Omental fat pad (tissue), 3 donors: ENCODE measurements at regions not wholly inside any gene's neighbourhood (a gene's known extent, or its start where the extent isn't known, plus 50 kb on each side); places are given as distances from the start of the nearest gene placed in this dataset.
"Not testable (repeated sequence)": the region's sequence is repeated elsewhere in the genome, so short reads cannot be mapped to it uniquely, and the experiment has no call there.

Experiments used
- ATAC-seq: fragments of 150-250 bp; one replicate; pipeline ENCODE4 v1.9.1; 2016; ENCODE audit warnings: mild to moderate bottlenecking, moderate library complexity; ENCODE audit not compliant: low FRiP score
- DNase-seq: peaks from one replicate; pipeline ENCODE4 v3.0.0-alpha.2; 2019; ENCODE audit warnings: low spot score
- CTCF ChIP-seq, 3 donors: fragments of 450-650 bp; IDR thresholded peaks; one replicate each; pipeline ENCODE4 v1.5.1; 2016 to 2017; ENCODE audit warnings: antibody characterized with exemption in 3 of 3, mild to moderate bottlenecking in 3 of 3, moderate library complexity in 2 of 3

- ATAC-seq: no peak
- no peak for TF ChIP-seq CTCF (IDR thresholded peaks at IDR 0.05)
- DNase-seq: no peak
Observed at GRCh38 chr14:37992499-37992898, 215.2 kb upstream of the SSTR1 start.

GRCh38 chr14:37994846-37995372, 212.8 kb upstream of the SSTR1 start:
- TF ChIP-seq CTCF (IDR thresholded peaks at IDR 0.05): no peak
- DNase-seq (no peak), ATAC-seq (no peak)

- DNase-seq (no peak), ATAC-seq (no peak)
- no peak for TF ChIP-seq CTCF (IDR thresholded peaks at IDR 0.05)
Observed at GRCh38 chr14:37997017-37997416, 210.7 kb upstream of the SSTR1 start.

- no peak for TF ChIP-seq CTCF (IDR thresholded peaks at IDR 0.05)
- ATAC-seq (no peak), DNase-seq (no peak)
Observed at GRCh38 chr14:38000340-38000739, 207.4 kb upstream of the SSTR1 start.

- DNase-seq: no peak
- no peak for TF ChIP-seq CTCF (IDR thresholded peaks at IDR 0.05)
- ATAC-seq: no peak
Observed at GRCh38 chr14:38001501-38001900, 206.2 kb upstream of the SSTR1 start.

- DNase-seq (no peak), ATAC-seq (no peak)
- no peak for TF ChIP-seq CTCF (IDR thresholded peaks at IDR 0.05)
Observed at GRCh38 chr14:38003746-38004609, 203.7 kb upstream of the SSTR1 start.

GRCh38 chr14:38004610-38004879, 203.2 kb upstream of the SSTR1 start:
- DNase-seq (no peak), ATAC-seq (no peak)
- TF ChIP-seq CTCF (IDR thresholded peaks at IDR 0.05): no peak

GRCh38 chr14:38011156-38011555, 196.5 kb upstream of the SSTR1 start:
- ATAC-seq, DNase-seq: not testable (repeated sequence)
